Stimulated activated CD4-positive, alpha-beta T cell treated with anti-CD3 and anti-CD28 coated beads, Interleukin-2, amount 100 ng/mL, for 48 hours (primary cell): ENCODE measurements at regions not wholly inside any gene's neighbourhood (a gene's known extent, or its start where the extent isn't known, plus 50 kb on each side); places are given as distances from the start of the nearest gene placed in this dataset.

Experiments
- DNase-seq, 2 donors: peaks; one replicate each; pipeline ENCODE4 v3.0.0-alpha.2; 2020

- no peak for DNase-seq
Observed at GRCh38 chr5:89981878-89982773, 427.4 kb downstream of the CETN3 start.

DNA sequence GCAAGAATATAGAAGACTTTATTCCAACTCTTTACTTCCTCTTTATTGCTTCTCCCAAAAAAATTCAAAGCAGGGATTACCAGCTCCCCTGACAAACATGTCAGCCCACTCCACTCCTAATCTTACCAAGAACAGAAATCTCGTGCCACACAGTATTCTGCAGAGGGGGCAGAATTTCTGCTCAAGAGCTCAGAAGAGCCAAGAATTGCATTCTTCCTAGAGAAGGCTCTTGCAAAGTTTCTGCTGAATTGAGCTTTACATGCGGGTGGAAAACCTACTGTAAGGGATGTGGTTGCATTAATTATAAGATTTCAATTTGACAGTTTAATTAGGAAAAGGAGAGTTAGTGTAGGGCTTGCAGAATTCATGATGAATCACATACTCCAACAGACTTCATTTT is 428.5 kb downstream of the CETN3 start:
- no peak for DNase-seq

- no peak for DNase-seq
Observed at GRCh38 chr5:89973516-89973915, 436.0 kb downstream of the CETN3 start.

- DNase-seq = no peak
Observed at GRCh38 chr5:89972901-89973300, 436.7 kb downstream of the CETN3 start.

GRCh38 chr5:89968958-89969381 is 440.6 kb downstream of the CETN3 start:
- no peak for DNase-seq

DNA sequence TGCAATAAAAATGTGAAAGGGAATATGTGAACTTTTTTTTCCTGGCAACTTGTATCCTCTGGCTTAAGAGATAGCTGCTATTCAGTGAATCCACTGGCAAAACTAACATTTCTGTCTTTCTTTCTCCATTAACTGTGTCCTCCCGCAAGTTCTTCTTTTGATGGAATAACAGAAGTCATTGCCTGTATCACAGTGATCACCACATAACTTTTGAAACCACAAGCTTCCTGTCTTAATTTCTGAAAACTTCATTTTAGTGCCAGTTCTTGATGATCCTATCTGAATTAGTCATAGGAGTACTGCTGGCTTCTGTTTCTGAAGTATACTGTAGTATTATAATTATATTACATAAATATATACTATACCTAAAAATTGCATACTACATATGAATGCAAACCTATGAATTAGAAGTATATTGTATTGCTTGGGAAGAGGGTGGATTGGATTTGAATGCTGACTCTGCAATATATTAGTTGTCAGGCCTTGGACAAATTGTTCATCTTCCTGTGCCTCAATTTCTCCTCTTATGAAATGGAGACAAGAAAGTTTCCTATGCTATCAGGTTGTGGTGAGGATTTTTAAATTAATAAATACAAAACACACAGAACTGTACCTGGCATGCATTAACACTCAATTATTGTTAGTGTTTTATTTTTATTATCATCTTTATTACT is 441.6 kb downstream of the CETN3 start:
- DNase-seq = no peak

DNA sequence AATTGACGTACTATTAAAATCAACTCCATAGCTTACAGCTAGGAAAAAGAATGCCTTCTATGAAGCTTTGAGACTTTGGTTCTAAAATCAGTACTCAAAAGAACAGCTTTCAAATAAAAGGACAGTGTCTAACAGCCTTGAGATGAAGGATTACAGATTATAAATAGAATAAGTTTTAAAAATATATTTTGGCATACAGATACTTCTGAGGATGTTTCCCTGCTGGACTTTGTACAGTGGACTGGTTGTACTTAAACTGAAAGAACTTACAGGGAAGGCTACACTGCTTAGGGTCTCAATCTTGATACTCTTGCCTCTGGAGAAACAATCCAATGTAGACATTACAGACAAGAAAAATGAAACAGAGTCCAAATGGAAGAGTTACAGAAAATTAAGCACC is 452.7 kb downstream of the CETN3 start:
- DNase-seq = no peak

- DNase-seq = no peak
Observed at GRCh38 chr5:89954916-89955315, 454.6 kb downstream of the CETN3 start.

- no peak for DNase-seq
Observed at GRCh38 chr5:89951876-89952275, 457.7 kb downstream of the CETN3 start.

GRCh38 chr5:89950234-89950633 is 459.3 kb downstream of the CETN3 start:
- DNase-seq = no peak

DNA sequence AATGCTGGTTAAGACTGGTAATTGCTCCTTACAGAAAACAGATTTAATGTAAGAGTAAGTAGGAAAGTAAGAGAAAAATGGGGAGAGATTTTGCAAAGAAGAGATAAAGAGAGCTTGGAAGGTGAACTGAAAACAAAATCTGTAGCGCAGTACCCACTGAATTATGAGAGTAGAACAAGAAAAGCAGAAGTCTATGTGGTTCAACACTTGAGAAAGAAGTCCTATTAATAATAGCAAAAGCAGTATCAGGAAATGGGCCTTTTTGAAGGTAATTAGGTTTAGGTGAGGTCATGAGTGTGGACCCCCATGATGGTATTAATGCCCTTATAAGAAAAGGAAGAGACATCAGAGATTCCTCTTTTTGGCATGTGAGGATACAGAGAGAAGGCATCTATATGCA is 460.6 kb downstream of the CETN3 start:
- DNase-seq = no peak

DNA sequence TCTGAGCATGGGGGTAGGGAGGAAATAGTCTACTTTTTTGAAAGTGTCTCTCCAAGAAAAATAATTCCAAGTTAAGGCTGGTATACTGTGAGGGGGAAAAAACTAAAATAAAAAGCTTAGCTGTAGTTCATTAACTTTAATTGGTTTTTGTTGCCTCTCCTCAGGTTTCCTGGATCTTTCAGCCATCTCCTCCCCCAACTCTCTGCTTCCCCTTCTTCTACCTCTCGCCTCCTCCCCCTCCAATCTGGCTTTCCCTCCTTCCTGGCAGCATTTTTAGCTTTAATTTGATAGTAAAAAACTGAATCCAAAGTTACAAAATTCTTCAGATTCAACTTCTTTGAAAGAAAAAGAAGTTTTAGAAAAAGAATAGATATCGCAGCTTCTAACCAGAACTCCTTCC is 462.6 kb downstream of the CETN3 start:
- no peak for DNase-seq

DNA sequence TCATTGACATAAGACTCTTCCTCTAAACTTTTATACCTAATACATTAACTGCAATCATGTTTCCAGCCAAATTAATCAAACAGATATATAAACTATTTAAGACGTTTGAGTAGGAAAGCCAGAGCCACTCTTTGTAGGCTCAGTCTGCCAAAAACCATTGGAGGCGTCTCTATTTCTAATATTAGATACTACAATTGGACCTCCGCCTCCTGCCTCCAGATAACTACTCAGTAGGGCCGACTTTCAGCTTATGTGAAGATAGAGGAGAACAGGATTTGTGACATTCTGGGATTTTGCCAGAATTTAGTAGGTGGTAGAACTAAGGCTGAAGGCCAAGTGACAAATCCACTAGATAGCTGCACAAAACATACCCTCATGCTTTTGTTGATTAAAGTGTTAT is 463.0 kb downstream of the CETN3 start:
- no peak for DNase-seq

DNA sequence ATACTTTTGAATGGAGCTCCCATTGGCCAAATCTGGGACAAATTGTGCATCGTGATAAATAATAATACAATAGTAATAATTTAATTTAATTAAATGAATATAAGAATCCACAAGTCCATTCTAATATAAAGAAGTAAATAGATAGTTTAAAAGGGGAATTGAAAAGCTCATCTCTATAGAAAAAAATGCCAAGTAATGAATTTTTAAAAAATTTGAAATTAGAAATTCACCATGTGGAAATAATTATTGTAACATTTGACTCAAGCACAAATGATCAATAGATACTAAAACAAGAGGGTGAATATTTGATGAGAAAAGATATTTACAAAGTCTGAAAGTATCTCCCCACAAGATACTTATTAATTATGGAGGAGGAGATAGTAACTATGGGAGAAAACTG is 467.4 kb downstream of the CETN3 start:
- no peak for DNase-seq

DNA sequence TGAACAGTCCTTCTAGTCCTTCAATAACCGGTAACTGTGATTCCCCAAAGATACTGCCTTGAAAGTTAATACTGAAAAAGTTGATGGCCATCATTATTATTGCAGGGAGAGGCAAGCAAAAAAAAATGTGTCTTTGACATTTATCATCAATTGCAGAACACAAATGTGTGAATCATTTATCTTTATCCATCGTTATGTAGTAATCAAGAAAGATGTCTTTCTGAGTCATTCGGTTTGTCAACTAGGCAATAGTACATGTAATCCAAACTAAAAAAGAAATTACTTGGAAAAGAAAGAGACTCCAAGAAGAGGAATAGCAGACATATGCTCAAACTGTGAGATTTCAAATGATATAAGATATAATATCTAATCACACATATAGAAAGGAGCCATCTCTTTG is 473.0 kb downstream of the CETN3 start:
- no peak for DNase-seq

DNA sequence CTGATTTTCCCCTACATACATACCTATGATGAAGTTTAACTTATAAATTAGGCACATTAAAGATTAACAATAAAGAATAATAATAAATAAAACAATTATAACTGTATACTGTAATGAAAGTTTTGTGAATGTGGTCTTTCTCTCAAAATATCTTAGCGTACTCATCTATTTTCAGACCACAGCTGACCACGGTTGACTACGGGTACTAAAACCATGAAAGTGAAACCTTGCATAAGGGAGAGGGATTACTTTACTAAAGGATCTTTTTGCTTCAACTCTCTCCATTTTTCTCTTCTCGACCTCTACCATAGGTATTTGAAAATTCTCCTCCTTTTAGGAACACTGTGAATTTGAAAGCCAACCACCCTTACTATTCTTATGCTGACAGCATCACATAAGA is 475.5 kb downstream of the CETN3 start:
- DNase-seq = no peak

GRCh38 chr5:89932771-89933181 is 476.8 kb downstream of the CETN3 start:
- no peak for DNase-seq

DNA sequence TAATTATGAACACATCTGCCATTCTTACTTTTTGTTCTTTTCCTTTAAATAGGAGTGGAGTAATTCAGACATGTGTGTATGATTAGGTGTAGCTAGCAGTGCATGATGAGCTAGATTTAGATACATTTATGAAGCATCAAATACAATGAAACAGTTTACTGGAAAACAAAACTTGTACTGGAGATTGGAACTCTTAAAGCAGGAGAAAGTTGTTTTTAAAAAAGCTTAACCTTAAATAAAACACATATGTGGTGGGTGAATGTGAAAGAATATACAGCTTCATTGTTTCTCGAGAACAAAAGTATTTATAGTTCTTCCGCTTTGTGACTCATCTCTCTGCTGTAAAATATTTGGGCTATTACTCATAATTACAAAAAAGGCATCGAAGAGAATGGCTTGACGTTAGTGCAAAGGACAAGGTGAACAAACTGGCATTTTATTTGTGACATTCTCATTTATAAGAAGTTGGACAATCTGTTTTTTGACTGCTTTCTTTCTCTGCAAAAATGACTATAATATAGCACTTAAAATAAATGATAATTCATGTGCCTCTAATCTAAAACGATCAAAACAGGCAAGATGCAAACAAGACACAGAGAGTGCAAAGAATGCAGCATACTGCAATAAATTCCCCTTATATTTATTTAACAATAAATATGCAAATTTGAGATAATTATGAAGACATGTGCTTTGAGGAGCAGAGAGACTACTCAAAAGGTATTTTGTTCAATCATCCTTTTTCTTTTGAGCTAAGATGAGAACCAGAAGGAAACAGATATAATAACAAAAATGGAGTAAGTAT is 478.8 kb downstream of the CETN3 start:
- DNase-seq = no peak

- no peak for DNase-seq
Observed at GRCh38 chr5:89929834-89930233, 479.7 kb downstream of the CETN3 start.

DNA sequence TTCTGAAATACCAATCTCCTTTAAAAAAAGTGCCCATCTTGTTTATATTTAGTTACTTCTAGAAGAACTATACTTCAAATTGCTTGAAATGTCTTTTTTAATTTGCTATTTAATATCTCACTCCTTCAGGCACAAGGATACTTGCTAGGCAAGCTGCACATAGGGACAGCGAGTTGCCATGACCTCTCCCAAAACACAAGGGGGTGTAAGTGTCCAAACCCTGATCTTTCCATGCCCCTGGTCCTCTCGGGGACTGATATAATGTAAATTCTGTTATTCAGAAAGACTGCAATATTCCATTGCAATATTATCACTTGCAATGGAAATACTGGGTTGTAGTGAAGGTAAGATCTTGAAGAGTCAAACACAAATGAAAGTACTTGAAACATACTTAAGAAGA is 480.4 kb downstream of the CETN3 start:
- no peak for DNase-seq

GRCh38 chr5:89922161-89922560 is 487.4 kb downstream of the CETN3 start:
- no peak for DNase-seq

- no peak for DNase-seq
Observed at GRCh38 chr5:89917112-89917511, 492.4 kb downstream of the CETN3 start.

DNA sequence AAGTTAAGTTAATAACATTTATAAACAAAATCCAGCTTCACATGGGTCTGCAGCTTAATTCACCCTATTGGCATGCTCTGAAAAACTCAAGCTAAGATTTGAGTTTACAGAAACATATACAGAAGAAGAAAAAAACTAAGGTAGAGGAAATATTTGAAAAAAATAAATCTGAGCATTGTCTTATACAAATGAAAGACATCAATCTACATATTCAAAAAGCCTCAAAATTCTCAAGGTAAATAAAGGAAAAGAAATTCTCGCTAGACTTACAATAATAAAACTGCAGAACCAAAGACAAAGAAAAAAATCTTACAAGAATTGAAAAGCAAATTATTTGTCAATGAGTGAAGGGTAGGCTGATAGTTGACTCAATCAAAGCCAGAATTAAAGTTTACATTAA is 493.4 kb downstream of the CETN3 start:
- no peak for DNase-seq

- no peak for DNase-seq
Observed at GRCh38 chr5:89908876-89909275, 500.7 kb downstream of the CETN3 start.
